ENCODE measurements at regions not wholly inside any gene's neighbourhood (a gene's known extent, or its start where the extent isn't known, plus 50 kb on each side); places are given as distances from the start of the nearest gene placed in this dataset.

- no peaks in the 10 kb centered on the region for H3K4me1 Mint-ChIP-seq (ENCODE audit: low read depth)
- ATAC-seq = no peak
- no peak for DNase-seq
- TF ChIP-seq CTCF (IDR thresholded peaks at IDR 0.05) = no peak
- ChIA-PET CTCF (no interaction called here), POLR2A (no interaction called here)
- H3K27me3 Mint-ChIP-seq = no peaks in the 10 kb centered on the region
- H3K9me3 Mint-ChIP-seq = peaks cover 18% of the 10 kb centered on the region
- H3K36me3 Mint-ChIP-seq (ENCODE audit: low read depth) = no peaks in the 10 kb centered on the region
- intact Hi-C loops (cut with micrococcal nuclease) = no loop called here
- H3K27ac Mint-ChIP-seq = no peak overlapping the region
- H3K4me3 Mint-ChIP-seq = no peak overlapping the region
Measured at GRCh38 chr9:24961762-24962161, 416.1 kb upstream of the IZUMO3 start.

DNA sequence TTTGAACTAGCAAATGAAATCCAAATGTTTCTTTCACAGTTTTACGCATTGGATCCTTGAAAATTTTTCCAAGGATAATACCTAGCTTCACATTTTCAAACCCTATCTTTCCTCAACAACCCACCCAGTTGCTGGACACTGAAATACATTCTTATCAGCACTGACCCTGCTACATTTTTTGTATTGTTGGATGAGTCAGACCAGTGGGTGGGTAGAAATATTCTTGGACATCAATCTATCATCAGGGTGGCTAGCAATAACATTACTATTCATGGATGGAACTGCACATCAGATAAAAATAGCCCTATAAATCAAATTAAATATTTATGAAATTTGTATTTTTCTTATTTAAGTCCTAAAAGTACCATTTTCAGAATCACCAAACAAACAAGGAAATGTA is 407.4 kb upstream of the IZUMO3 start:
- Mint-ChIP-seq H3K36me3 (ENCODE audit: low read depth) (no peaks in the 10 kb centered on the region), H3K4me3 (no peak overlapping the region), H3K27ac (no peak overlapping the region), H3K9me3 (peaks cover 16% of the 10 kb centered on the region), H3K27me3 (no peaks in the 10 kb centered on the region), H3K4me1 (ENCODE audit: low read depth) (no peaks in the 10 kb centered on the region)
- ATAC-seq = no peak
- DNase-seq = no peak
- CTCF ChIA-PET = no interaction called here
- intact Hi-C loops (cut with micrococcal nuclease) = no loop called here
- POLR2A ChIA-PET = no interaction called here
- no peak for TF ChIP-seq CTCF (IDR thresholded peaks at IDR 0.05)

DNA sequence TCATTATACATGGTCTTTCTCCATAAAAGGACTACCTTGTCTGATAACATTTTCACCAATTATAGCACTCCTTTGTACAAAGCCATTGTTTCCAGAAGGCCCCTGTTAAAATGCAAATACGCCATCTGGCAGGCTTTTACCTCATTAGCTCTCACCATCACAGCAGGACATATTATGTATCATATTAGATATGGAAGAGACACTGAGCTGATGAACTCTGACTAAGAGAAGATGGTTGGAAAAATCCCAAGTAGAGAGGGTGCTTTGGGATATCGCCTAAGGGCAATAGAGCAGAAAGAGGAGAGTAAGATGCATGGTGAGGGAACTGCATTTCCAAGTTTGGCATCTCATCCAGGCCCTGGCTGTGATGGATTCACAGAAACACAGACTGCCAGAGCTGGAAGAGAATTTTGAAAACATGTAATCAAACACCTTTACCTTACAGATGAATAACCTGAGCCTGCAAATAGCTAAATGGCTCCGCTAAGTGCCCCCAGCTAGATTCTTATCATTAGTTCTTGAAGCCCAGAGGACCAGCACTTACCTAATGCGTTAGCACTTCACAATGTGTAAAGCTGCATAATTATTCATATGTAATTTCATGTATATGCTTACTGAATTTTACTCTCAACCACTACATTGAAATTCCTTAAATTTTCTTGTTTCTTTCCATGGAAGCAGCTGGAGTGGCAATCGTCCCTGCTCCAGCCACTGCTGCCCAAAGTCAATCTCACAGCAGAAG is 393.6 kb upstream of the IZUMO3 start:
- TF ChIP-seq CTCF (IDR thresholded peaks at IDR 0.05) = no peak
- POLR2A ChIA-PET = no interaction called here
- H3K36me3 Mint-ChIP-seq (ENCODE audit: low read depth) = no peaks in the 10 kb centered on the region
- H3K4me1 Mint-ChIP-seq (ENCODE audit: low read depth) = no peaks in the 10 kb centered on the region
- no peak overlapping the region for H3K4me3 Mint-ChIP-seq
- no peak for DNase-seq
- H3K27me3 Mint-ChIP-seq = no peaks in the 10 kb centered on the region
- peaks cover 13% of the 10 kb centered on the region for H3K9me3 Mint-ChIP-seq
- H3K27ac Mint-ChIP-seq = no peak overlapping the region
- CTCF ChIA-PET = no interaction called here
- intact Hi-C loops (cut with micrococcal nuclease) = no loop called here
- ATAC-seq = no peak

- CTCF ChIA-PET = interaction anchor here (0.8 kb wide), 1 partner anchor 8 kb away, joined by 3 read pairs; no protein-coding TSS in a partner anchor
- TF ChIP-seq CTCF (IDR thresholded peaks at IDR 0.05) = no peak
- Mint-ChIP-seq H3K36me3 (ENCODE audit: low read depth) (no peaks in the 10 kb centered on the region), H3K27me3 (no peaks in the 10 kb centered on the region), H3K9me3 (peaks cover 12% of the 10 kb centered on the region), H3K4me1 (ENCODE audit: low read depth) (no peaks in the 10 kb centered on the region), H3K4me3 (no peak overlapping the region), H3K27ac (no peak overlapping the region)
- ATAC-seq (no peak), DNase-seq (no peak)
- POLR2A ChIA-PET = no interaction called here
- intact Hi-C loops (cut with micrococcal nuclease) = no loop called here
Measured at GRCh38 chr9:24936117-24936516, 390.4 kb upstream of the IZUMO3 start.

GRCh38 chr9:24932785-24933184 is 387.1 kb upstream of the IZUMO3 start:
- peaks cover 12% of the 10 kb centered on the region for H3K9me3 Mint-ChIP-seq
- POLR2A ChIA-PET = no interaction called here
- H3K27ac Mint-ChIP-seq = no peak overlapping the region
- no peak for ATAC-seq
- no peaks in the 10 kb centered on the region for H3K27me3 Mint-ChIP-seq
- TF ChIP-seq CTCF (IDR thresholded peaks at IDR 0.05) = no peak
- intact Hi-C loops (cut with micrococcal nuclease) = no loop called here
- H3K4me3 Mint-ChIP-seq = no peak overlapping the region
- no peaks in the 10 kb centered on the region for H3K36me3 Mint-ChIP-seq (ENCODE audit: low read depth)
- no peak for DNase-seq
- H3K4me1 Mint-ChIP-seq (ENCODE audit: low read depth) = no peaks in the 10 kb centered on the region
- CTCF ChIA-PET = no interaction called here

Measured in activated CD8-positive, alpha-beta T cell treated with anti-CD3 and anti-CD28 coated beads for 36 hours (primary cell).